ENCODE measurements at regions not wholly inside any gene's neighbourhood (a gene's known extent, or its start where the extent isn't known, plus 50 kb on each side); places are given as distances from the start of the nearest gene placed in this dataset.

GRCh38 chr13:109917422-109917821 lies 131.0 kb upstream of the IRS2 start:
- no peak for TF ChIP-seq POLR2AphosphoS5 (IDR thresholded peaks at IDR 0.05)
- TF ChIP-seq CTCF (IDR thresholded peaks at IDR 0.05), result no peak
